H1 (cell line): ENCODE measurements at regions not wholly inside any gene's neighbourhood (a gene's known extent, or its start where the extent isn't known, plus 50 kb on each side); places are given as distances from the start of the nearest gene placed in this dataset.

ENCODE experiments used
- BACH1 ChIP-seq: IDR thresholded peaks from 2 replicates; pipeline ENCODE4 v1.6.1; 2012; ENCODE audit warnings: low read length, improper control_type of control experiment
- CEBPB ChIP-seq: IDR thresholded peaks from 2 replicates; pipeline ENCODE4 v1.6.1; 2012; ENCODE audit warnings: low read depth, low read length
- E2F6 ChIP-seq: IDR thresholded peaks from 2 replicates; pipeline ENCODE4 v1.6.1; 2012; ENCODE audit warnings: inconsistent platforms
- EGR1 ChIP-seq: IDR thresholded peaks from 2 replicates; pipeline ENCODE4 v1.6.1; 2011; ENCODE audit warnings: low read depth, low read length, borderline replicate concordance
- GABPA ChIP-seq: IDR thresholded peaks from 2 replicates; pipeline ENCODE4 v1.6.1; 2011; ENCODE audit warnings: mild to moderate bottlenecking, low read length, moderate library complexity, borderline replicate concordance; ENCODE audit not compliant: insufficient read depth
- POLR2AphosphoS5 ChIP-seq: IDR thresholded peaks from 2 replicates; pipeline ENCODE4 v1.6.1; 2011; ENCODE audit warnings: low read depth, low read length
- SIRT6 ChIP-seq: IDR thresholded peaks from one replicate; pipeline ENCODE4 v1.7.1; 2012; ENCODE audit warnings: low read length, inconsistent platforms
- TF ChIP-seq, protein P1 (sequence below): fragments of 300-600 bp; sonication (generic); IDR thresholded peaks from 2 replicates; pipeline ENCODE4 v1.7.1; 2012; ENCODE audit warnings: low read length, moderate library complexity, mild to moderate bottlenecking, inconsistent platforms; ENCODE audit not compliant: insufficient replicate concordance
- TF ChIP-seq, protein P2 (sequence below): IDR thresholded peaks from 2 replicates; pipeline ENCODE4 v1.6.1; 2012; ENCODE audit warnings: low read length, inconsistent platforms
- TF ChIP-seq, protein P3 (sequence below): IDR thresholded peaks from 2 replicates; pipeline ENCODE4 v1.6.1; 2012; ENCODE audit warnings: inconsistent platforms

- TF ChIP-seq, protein P1, sequence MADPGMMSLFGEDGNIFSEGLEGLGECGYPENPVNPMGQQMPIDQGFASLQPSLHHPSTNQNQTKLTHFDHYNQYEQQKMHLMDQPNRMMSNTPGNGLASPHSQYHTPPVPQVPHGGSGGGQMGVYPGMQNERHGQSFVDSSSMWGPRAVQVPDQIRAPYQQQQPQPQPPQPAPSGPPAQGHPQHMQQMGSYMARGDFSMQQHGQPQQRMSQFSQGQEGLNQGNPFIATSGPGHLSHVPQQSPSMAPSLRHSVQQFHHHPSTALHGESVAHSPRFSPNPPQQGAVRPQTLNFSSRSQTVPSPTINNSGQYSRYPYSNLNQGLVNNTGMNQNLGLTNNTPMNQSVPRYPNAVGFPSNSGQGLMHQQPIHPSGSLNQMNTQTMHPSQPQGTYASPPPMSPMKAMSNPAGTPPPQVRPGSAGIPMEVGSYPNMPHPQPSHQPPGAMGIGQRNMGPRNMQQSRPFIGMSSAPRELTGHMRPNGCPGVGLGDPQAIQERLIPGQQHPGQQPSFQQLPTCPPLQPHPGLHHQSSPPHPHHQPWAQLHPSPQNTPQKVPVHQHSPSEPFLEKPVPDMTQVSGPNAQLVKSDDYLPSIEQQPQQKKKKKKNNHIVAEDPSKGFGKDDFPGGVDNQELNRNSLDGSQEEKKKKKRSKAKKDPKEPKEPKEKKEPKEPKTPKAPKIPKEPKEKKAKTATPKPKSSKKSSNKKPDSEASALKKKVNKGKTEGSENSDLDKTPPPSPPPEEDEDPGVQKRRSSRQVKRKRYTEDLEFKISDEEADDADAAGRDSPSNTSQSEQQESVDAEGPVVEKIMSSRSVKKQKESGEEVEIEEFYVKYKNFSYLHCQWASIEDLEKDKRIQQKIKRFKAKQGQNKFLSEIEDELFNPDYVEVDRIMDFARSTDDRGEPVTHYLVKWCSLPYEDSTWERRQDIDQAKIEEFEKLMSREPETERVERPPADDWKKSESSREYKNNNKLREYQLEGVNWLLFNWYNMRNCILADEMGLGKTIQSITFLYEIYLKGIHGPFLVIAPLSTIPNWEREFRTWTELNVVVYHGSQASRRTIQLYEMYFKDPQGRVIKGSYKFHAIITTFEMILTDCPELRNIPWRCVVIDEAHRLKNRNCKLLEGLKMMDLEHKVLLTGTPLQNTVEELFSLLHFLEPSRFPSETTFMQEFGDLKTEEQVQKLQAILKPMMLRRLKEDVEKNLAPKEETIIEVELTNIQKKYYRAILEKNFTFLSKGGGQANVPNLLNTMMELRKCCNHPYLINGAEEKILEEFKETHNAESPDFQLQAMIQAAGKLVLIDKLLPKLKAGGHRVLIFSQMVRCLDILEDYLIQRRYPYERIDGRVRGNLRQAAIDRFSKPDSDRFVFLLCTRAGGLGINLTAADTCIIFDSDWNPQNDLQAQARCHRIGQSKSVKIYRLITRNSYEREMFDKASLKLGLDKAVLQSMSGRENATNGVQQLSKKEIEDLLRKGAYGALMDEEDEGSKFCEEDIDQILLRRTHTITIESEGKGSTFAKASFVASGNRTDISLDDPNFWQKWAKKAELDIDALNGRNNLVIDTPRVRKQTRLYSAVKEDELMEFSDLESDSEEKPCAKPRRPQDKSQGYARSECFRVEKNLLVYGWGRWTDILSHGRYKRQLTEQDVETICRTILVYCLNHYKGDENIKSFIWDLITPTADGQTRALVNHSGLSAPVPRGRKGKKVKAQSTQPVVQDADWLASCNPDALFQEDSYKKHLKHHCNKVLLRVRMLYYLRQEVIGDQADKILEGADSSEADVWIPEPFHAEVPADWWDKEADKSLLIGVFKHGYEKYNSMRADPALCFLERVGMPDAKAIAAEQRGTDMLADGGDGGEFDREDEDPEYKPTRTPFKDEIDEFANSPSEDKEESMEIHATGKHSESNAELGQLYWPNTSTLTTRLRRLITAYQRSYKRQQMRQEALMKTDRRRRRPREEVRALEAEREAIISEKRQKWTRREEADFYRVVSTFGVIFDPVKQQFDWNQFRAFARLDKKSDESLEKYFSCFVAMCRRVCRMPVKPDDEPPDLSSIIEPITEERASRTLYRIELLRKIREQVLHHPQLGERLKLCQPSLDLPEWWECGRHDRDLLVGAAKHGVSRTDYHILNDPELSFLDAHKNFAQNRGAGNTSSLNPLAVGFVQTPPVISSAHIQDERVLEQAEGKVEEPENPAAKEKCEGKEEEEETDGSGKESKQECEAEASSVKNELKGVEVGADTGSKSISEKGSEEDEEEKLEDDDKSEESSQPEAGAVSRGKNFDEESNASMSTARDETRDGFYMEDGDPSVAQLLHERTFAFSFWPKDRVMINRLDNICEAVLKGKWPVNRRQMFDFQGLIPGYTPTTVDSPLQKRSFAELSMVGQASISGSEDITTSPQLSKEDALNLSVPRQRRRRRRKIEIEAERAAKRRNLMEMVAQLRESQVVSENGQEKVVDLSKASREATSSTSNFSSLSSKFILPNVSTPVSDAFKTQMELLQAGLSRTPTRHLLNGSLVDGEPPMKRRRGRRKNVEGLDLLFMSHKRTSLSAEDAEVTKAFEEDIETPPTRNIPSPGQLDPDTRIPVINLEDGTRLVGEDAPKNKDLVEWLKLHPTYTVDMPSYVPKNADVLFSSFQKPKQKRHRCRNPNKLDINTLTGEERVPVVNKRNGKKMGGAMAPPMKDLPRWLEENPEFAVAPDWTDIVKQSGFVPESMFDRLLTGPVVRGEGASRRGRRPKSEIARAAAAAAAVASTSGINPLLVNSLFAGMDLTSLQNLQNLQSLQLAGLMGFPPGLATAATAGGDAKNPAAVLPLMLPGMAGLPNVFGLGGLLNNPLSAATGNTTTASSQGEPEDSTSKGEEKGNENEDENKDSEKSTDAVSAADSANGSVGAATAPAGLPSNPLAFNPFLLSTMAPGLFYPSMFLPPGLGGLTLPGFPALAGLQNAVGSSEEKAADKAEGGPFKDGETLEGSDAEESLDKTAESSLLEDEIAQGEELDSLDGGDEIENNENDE, result no peak
- TF ChIP-seq E2F6, result no peak
- TF ChIP-seq SIRT6, result no peak
- TF ChIP-seq POLR2AphosphoS5, result no peak
- no peak for TF ChIP-seq CEBPB
- TF ChIP-seq GABPA, result no peak
- TF ChIP-seq, protein P2, sequence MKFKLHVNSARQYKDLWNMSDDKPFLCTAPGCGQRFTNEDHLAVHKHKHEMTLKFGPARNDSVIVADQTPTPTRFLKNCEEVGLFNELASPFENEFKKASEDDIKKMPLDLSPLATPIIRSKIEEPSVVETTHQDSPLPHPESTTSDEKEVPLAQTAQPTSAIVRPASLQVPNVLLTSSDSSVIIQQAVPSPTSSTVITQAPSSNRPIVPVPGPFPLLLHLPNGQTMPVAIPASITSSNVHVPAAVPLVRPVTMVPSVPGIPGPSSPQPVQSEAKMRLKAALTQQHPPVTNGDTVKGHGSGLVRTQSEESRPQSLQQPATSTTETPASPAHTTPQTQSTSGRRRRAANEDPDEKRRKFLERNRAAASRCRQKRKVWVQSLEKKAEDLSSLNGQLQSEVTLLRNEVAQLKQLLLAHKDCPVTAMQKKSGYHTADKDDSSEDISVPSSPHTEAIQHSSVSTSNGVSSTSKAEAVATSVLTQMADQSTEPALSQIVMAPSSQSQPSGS, result no peak
- TF ChIP-seq EGR1, result no peak
- no peak for TF ChIP-seq BACH1
- TF ChIP-seq, protein P3, sequence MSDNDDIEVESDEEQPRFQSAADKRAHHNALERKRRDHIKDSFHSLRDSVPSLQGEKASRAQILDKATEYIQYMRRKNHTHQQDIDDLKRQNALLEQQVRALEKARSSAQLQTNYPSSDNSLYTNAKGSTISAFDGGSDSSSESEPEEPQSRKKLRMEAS, result no peak
These were observed 188.5 kb upstream of the CARD18 start (continued) for GRCh38 chr11:105328061-105328460.
